Stimulated activated naive CD8-positive, alpha-beta T cell treated with anti-CD3 and anti-CD28 coated beads, Interleukin-15, Interleukin-2, amounts not matched to agents 100 ng/mL and 50 ng/mL, for 24 hours (primary cell): ENCODE measurements at regions not wholly inside any gene's neighbourhood (a gene's known extent, or its start where the extent isn't known, plus 50 kb on each side); places are given as distances from the start of the nearest gene placed in this dataset.

ENCODE experiments used
- H3K27ac Mint-ChIP-seq: one replicate; pipeline ENCODE4 v1.8.0; 2021; ENCODE audit warnings: mild to moderate bottlenecking, mixed read lengths
- H3K27me3 Mint-ChIP-seq: one replicate; pipeline ENCODE4 v1.8.0; 2021; ENCODE audit warnings: mixed read lengths
- H3K36me3 Mint-ChIP-seq: one replicate; pipeline ENCODE4 v1.8.0; 2021; ENCODE audit warnings: low read depth, mixed read lengths
- H3K4me1 Mint-ChIP-seq: one replicate; pipeline ENCODE4 v1.8.0; 2021; ENCODE audit warnings: low read depth, mixed read lengths
- H3K4me3 Mint-ChIP-seq: one replicate; pipeline ENCODE4 v1.8.0; 2021; ENCODE audit warnings: mild to moderate bottlenecking, mixed read lengths
- H3K9me3 Mint-ChIP-seq: one replicate; pipeline ENCODE4 v1.8.0; 2021; ENCODE audit warnings: mixed read lengths

GRCh38 chrX:131816551-131817136, 206.5 kb upstream of the STK26 start:
- Mint-ChIP-seq H3K27ac (peak overlapping the region; percentile 77), H3K9me3 (no peaks in the 10 kb centered on the region), H3K4me3 (peak overlapping the region; percentile 50), H3K27me3 (no peaks in the 10 kb centered on the region), H3K36me3 (peaks cover 4% of the 10 kb centered on the region), H3K4me1 (peaks cover 42% of the 10 kb centered on the region)

GRCh38 chrX:131818297-131818936, 204.7 kb upstream of the STK26 start:
- peaks cover 30% of the 10 kb centered on the region for H3K4me1 Mint-ChIP-seq
- H3K27me3 Mint-ChIP-seq: no peaks in the 10 kb centered on the region
- H3K4me3 Mint-ChIP-seq: peak overlapping the region; percentile 39
- no peak overlapping the region for H3K27ac Mint-ChIP-seq
- peaks cover 4% of the 10 kb centered on the region for H3K36me3 Mint-ChIP-seq
- H3K9me3 Mint-ChIP-seq: no peaks in the 10 kb centered on the region

DNA sequence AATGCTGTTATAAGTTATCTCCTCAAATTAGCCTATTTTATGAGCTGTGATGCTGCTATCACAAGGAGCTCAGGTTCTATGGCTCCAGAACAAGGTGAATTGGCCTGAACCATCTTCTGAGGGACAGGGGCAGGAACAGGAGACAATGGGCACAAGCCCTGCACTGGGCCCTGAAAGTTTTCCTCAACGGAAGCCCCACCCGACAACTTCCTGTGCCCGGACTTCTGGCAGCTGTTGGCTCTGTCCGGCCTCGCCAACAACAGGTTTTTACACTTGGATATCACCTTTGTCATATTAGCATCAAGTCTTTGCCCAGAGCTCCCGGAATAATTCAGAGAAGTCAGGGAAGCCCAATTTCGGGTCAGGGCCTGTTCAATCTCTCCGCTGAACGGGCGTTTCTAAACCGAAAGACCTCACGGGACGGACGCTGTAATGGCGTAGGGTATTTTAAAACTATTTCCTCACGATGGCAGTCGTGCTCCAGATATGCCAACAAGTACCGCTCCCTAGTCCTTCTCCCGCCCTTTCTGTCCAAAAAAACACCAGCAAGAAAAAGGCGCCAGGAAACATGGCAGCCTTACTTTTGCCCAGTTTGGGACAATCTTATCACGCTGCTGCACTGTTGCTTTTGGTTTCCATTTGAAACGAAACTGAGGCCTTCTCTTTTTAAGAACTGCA, 201.0 kb upstream of the STK26 start:
- peaks cover 24% of the 10 kb centered on the region for H3K4me1 Mint-ChIP-seq
- no peak overlapping the region for H3K4me3 Mint-ChIP-seq
- H3K36me3 Mint-ChIP-seq: no peaks in the 10 kb centered on the region
- H3K27ac Mint-ChIP-seq: no peak overlapping the region
- no peaks in the 10 kb centered on the region for H3K27me3 Mint-ChIP-seq
- no peaks in the 10 kb centered on the region for H3K9me3 Mint-ChIP-seq

GRCh38 chrX:131826572-131826971, 196.5 kb upstream of the STK26 start:
- no peaks in the 10 kb centered on the region for H3K27me3 Mint-ChIP-seq
- peaks cover 4% of the 10 kb centered on the region for H3K36me3 Mint-ChIP-seq
- no peaks in the 10 kb centered on the region for H3K9me3 Mint-ChIP-seq
- H3K27ac Mint-ChIP-seq: no peak overlapping the region
- no peak overlapping the region for H3K4me3 Mint-ChIP-seq
- H3K4me1 Mint-ChIP-seq: peaks cover 20% of the 10 kb centered on the region

DNA sequence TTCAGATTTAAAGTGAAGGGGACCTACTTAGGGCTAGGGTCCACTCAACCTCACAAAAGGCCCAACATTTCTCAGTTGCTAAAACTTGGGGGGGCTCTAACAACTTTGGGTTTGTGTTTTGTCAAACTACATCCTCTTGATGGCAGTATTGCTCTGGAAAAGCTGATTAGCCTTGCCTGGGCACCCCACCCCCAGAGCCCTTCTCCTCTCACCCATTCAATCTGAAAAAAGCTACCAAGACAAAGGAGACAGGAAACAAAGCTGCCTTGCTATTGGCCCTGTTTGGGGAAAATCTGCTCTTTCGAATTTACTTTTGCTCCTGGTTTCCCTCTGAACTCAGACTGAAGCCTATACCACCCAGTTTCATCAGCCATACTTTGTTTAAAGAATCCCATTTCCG, 195.2 kb upstream of the STK26 start:
- H3K4me3 Mint-ChIP-seq: peak overlapping the region; percentile 76
- peaks cover 4% of the 10 kb centered on the region for H3K36me3 Mint-ChIP-seq

DNA sequence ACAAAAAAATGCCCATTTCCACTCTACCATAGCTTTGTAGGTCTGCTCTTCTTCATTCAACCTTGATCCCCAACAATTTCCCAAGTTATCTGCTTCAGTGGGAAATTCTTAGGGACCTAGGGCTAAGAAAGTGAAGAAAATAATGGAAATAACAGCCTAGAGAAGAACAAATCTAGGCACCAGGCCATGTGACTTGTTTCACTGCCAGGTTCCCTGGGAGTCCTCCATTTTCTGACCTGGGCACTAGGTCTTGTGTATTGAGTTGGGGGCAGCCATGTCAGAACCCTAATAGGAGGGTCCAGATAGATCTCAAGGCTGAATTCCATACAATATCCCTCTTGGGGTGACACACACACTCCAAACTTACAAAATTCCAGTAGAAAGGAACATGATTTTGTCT, 194.6 kb upstream of the STK26 start:
- peaks cover 26% of the 10 kb centered on the region for H3K4me1 Mint-ChIP-seq
- H3K27ac Mint-ChIP-seq: peak overlapping the region; percentile 78
- H3K27me3 Mint-ChIP-seq: no peaks in the 10 kb centered on the region
- H3K36me3 Mint-ChIP-seq: peaks cover 4% of the 10 kb centered on the region
- H3K9me3 Mint-ChIP-seq: no peaks in the 10 kb centered on the region
- peak overlapping the region; percentile 76 for H3K4me3 Mint-ChIP-seq

More for the DNA sequence above, 195.2 kb upstream of the STK26 start:
- Mint-ChIP-seq H3K4me1 (peaks cover 26% of the 10 kb centered on the region), H3K27me3 (no peaks in the 10 kb centered on the region), H3K27ac (no peak overlapping the region), H3K9me3 (no peaks in the 10 kb centered on the region)

DNA sequence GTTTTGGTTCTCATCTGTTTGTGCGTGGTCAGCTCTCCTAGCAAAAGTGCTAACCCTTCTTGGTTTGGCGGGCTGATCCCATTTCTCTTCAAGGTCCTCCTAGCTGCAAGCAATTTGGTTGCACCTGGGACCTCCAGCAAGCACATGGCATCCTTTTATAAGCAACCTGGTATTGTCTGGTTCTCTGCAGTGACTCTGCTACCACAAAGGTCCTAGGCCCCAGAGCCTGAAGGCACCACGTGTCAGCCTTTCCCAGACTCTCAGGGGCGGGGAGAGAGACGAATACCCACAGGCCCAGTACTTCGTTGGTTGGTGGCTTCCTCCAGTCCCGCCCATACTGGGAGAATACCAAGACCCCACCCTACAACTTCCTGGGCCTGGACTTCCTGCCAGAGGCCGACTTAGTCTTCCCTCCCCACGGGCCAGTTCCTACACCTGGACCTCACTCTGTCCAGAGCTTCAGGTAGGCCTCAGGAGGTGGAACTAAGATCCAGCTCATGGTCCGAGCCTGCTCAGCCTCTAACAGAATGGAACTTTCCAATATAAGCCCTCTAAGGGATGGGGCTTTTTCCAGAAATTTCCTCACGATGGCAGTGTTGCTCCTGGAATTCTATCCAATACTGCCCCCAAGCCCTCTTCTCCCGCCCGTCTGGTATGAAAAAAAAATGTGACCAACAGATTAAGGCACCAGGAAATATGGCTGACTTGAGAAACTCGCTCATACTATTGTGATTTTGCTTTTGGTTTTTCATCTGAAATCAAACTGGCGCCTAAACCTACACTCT, 192.5 kb upstream of the STK26 start:
- Mint-ChIP-seq H3K27me3 (no peaks in the 10 kb centered on the region), H3K36me3 (peaks cover 4% of the 10 kb centered on the region), H3K27ac (peak overlapping the region; percentile 65)

GRCh38 chrX:131831185-131831520, 191.9 kb upstream of the STK26 start:
- H3K4me3 Mint-ChIP-seq: peak overlapping the region; percentile 84
- no peaks in the 10 kb centered on the region for H3K9me3 Mint-ChIP-seq
- peak overlapping the region; percentile 65 for H3K27ac Mint-ChIP-seq

More for the DNA sequence above, 192.5 kb upstream of the STK26 start:
- peak overlapping the region; percentile 84 for H3K4me3 Mint-ChIP-seq
- H3K9me3 Mint-ChIP-seq: no peaks in the 10 kb centered on the region
- H3K4me1 Mint-ChIP-seq: peaks cover 26% of the 10 kb centered on the region

GRCh38 chrX:131836161-131836560, 186.9 kb upstream of the STK26 start:
- no peaks in the 10 kb centered on the region for H3K9me3 Mint-ChIP-seq
- no peaks in the 10 kb centered on the region for H3K27me3 Mint-ChIP-seq
- no peaks in the 10 kb centered on the region for H3K36me3 Mint-ChIP-seq
- H3K4me3 Mint-ChIP-seq: no peak overlapping the region
- H3K27ac Mint-ChIP-seq: no peak overlapping the region
- H3K4me1 Mint-ChIP-seq: peaks cover 11% of the 10 kb centered on the region

More at GRCh38 chrX:131831185-131831520, 191.9 kb upstream of the STK26 start:
- Mint-ChIP-seq H3K27me3 (no peaks in the 10 kb centered on the region), H3K4me1 (peaks cover 26% of the 10 kb centered on the region), H3K36me3 (peaks cover 4% of the 10 kb centered on the region)

- Mint-ChIP-seq H3K27ac (no peak overlapping the region), H3K27me3 (no peaks in the 10 kb centered on the region), H3K4me1 (peaks cover 5% of the 10 kb centered on the region), H3K9me3 (no peaks in the 10 kb centered on the region), H3K4me3 (no peak overlapping the region), H3K36me3 (no peaks in the 10 kb centered on the region)
These were observed 185.8 kb upstream of the STK26 start for GRCh38 chrX:131837325-131837724.

DNA sequence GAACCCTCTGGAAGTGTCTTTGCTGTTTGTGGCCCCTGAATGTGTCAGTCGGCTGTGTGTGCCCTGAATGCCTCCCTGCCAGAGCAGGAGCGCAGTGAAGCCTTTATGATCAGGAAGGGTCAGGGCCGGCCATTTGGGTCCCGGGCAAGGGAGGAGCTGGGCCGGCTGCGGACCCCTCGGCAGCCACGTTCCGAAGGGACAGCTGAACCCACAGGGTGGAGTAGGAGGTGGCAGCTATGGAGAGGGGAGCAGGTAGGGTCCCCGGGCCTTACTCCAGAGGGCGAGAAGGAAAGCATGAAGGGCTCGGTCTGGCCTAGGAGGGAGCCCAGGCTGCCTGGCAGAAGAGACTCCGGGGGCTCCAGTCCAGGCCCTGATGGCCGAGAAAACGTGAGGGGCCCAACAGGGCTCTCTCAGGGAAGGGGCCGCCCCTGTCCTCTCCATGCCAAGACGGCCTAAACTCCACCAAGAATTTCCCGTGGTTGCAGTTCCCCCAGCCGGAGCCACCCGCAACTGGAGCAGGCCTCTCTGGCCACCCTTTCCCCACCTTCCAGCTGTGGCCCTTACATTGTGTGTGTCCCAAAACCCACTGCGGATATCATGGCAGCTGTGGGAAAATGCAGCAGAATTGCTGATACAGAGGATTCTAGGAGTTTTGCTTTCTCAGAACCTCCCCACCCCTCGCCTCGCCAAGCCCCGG, 182.2 kb upstream of the STK26 start:
- H3K9me3 Mint-ChIP-seq: no peaks in the 10 kb centered on the region
- no peaks in the 10 kb centered on the region for H3K27me3 Mint-ChIP-seq
- H3K4me1 Mint-ChIP-seq: peaks cover 5% of the 10 kb centered on the region
- H3K36me3 Mint-ChIP-seq: no peaks in the 10 kb centered on the region
- H3K27ac Mint-ChIP-seq: no peak overlapping the region
- H3K4me3 Mint-ChIP-seq: no peak overlapping the region

- Mint-ChIP-seq H3K27ac (no peak overlapping the region), H3K4me3 (no peak overlapping the region), H3K4me1 (peaks cover 5% of the 10 kb centered on the region), H3K9me3 (no peaks in the 10 kb centered on the region), H3K27me3 (no peaks in the 10 kb centered on the region), H3K36me3 (no peaks in the 10 kb centered on the region)
These were observed 181.3 kb upstream of the STK26 start for GRCh38 chrX:131841496-131842437.

DNA sequence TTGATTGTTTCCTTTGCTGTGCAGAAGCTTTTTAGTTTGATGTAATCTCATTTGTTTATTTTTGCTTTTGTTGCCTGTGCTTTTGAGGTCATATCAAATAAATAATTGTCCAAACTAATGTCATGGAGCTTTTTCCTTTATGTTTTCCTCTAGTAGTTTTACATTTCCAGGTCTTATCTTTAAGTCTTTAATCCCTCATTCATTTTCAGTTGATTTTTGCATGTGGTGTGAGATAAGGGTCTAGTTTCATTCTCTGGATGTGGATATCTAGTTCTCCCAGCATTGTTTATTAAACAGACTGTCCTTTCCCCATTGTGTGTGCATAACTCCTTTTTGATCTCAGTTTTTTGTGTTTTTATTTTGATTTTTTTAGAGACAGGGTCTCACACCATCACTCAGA, 179.1 kb upstream of the STK26 start:
- Mint-ChIP-seq H3K36me3 (no peaks in the 10 kb centered on the region), H3K27me3 (no peaks in the 10 kb centered on the region), H3K4me3 (no peak overlapping the region), H3K27ac (peak overlapping the region; percentile 36), H3K9me3 (no peaks in the 10 kb centered on the region), H3K4me1 (no peaks in the 10 kb centered on the region)

GRCh38 chrX:131845201-131845600, 177.9 kb upstream of the STK26 start:
- no peak overlapping the region for H3K4me3 Mint-ChIP-seq
- H3K36me3 Mint-ChIP-seq: no peaks in the 10 kb centered on the region
- H3K9me3 Mint-ChIP-seq: no peaks in the 10 kb centered on the region
- H3K27ac Mint-ChIP-seq: no peak overlapping the region
- no peaks in the 10 kb centered on the region for H3K4me1 Mint-ChIP-seq
- H3K27me3 Mint-ChIP-seq: no peaks in the 10 kb centered on the region
